ENCODE measurements at regions not wholly inside any gene's neighbourhood (a gene's known extent, or its start where the extent isn't known, plus 50 kb on each side); places are given as distances from the start of the nearest gene placed in this dataset.

DNA sequence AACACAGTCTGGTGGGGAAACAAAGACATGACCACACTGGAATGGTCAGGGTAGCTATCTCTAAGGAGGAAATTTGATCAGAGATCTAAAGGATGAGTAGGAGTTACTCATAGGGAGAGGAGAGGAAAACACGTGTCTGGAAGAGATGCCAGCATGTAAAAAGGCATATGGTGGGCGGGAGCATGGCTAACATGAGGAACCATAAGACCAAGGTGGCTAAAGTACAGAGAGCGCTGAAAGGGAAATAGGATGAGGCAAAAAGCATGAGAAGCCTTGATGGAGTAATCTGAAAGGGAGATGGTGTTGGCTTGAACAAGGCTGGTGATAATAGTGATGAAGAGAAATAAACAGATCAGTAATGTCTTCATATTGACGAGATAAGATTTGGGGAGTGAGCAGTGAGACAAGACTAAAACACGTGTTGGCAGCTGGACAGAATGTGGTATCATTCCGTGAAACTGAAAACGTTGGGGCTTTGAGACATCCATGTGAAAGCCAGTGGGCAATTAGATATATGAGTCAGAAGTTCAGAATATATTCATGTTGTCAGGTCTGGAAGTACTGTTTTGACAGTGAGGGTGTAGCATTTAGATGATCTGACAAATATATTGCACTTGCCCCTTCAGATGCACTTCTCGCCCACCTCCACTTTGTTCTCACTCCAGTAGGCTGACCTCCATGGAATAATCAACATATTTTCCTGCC lies 209.1 kb upstream of the KCNN2 start:
- TF ChIP-seq, protein P1, sequence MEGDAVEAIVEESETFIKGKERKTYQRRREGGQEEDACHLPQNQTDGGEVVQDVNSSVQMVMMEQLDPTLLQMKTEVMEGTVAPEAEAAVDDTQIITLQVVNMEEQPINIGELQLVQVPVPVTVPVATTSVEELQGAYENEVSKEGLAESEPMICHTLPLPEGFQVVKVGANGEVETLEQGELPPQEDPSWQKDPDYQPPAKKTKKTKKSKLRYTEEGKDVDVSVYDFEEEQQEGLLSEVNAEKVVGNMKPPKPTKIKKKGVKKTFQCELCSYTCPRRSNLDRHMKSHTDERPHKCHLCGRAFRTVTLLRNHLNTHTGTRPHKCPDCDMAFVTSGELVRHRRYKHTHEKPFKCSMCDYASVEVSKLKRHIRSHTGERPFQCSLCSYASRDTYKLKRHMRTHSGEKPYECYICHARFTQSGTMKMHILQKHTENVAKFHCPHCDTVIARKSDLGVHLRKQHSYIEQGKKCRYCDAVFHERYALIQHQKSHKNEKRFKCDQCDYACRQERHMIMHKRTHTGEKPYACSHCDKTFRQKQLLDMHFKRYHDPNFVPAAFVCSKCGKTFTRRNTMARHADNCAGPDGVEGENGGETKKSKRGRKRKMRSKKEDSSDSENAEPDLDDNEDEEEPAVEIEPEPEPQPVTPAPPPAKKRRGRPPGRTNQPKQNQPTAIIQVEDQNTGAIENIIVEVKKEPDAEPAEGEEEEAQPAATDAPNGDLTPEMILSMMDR (conservative IDR thresholded peaks at IDR 0.05; ENCODE audit: control insufficient read depth, insufficient read depth, low read depth, low read length): no peak
- no peak overlapping the region for H3K4me3 ChIP-seq (ENCODE audit: control insufficient read depth, low read depth, low read length)
- no peak for DNase-seq (ENCODE audit: low read depth)

DNA sequence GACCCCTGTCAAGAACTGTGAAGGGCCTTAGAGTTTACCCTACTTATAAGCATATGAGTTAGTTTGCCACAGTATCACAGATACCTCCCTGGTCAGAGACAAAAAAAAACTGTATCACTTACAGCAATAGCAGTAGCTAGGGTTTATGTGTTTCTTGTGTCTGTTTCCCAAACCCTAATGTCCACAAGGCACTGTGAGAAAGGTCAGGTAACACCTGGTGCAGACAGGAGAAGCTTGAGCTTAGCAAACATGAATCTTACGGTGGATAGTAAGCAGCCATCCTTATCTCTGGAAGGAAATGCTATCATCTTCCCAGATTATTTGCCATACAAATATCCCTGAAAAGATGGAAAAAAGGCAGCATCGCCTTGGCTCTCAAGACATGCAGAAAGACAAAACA lies 208.5 kb upstream of the KCNN2 start:
- TF ChIP-seq, protein P1 (conservative IDR thresholded peaks at IDR 0.05; ENCODE audit: control insufficient read depth, insufficient read depth, low read depth, low read length): no peak
- H3K4me3 ChIP-seq (ENCODE audit: control insufficient read depth, low read depth, low read length): no peak overlapping the region
- DNase-seq (ENCODE audit: low read depth): no peak

DNA sequence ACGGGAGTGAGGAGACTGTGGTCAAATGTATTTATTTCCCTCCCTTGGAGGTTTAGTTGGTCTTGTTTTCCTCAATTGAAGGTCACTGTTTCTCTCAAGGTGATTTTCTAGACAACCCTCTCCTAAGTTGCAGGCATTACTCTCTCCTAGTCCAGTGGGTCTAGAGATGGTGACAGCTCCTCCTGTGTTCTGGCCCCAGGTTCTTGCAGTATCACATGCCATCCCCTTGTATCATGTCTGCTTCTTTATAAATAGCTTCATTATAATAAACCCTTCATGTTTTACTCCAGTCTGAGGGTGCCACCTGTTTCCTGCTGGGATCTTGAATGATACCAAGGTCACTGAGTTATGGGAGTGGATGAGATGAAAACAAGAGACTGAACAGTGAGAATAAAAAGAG lies 208.0 kb upstream of the KCNN2 start:
- DNase-seq (ENCODE audit: low read depth): no peak
- TF ChIP-seq, protein P1 (conservative IDR thresholded peaks at IDR 0.05; ENCODE audit: control insufficient read depth, insufficient read depth, low read depth, low read length): no peak
- no peak overlapping the region for H3K4me3 ChIP-seq (ENCODE audit: control insufficient read depth, low read depth, low read length)

DNA sequence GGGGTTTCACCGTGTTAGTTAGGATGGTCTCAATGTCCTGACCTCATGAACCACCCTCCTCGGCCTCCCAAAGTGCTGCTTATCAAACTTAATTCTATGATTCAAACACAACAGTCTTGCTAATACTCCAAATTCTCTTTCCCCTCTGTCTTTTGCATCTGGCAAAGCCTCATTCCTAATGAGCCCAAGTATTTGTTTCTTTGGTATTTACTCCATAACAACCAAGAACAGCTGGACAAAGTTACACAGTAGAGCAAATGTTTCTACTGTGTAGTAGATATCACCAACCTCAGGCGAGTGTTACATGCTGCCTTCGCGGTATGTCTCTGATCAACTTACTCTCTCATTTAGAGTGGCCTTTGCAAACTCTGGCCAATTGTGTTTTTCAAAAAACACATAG lies 195.8 kb upstream of the KCNN2 start:
- DNase-seq (ENCODE audit: low read depth): no peak
- no peak overlapping the region for H3K4me3 ChIP-seq (ENCODE audit: control insufficient read depth, low read depth, low read length)
- TF ChIP-seq, protein P1 (conservative IDR thresholded peaks at IDR 0.05; ENCODE audit: control insufficient read depth, insufficient read depth, low read depth, low read length): no peak

DNA sequence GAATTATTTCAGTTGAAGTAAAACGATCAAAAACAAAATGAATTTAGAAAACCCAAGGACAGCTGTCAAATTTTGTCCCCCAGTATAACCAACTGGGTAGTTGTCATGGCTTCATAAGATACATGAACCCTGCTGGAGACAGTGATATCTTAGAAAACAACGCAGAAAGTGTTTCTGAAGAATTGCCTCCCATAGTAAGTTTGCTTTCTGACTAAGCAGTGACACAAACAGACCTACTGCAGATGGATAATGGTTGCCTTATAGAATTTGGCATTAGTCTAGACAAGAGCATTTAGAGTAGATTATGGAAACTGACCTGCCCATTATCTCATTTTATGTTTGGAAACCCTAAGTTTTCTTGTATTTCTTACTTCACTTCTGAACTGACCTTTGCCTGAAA lies 187.7 kb upstream of the KCNN2 start:
- DNase-seq (ENCODE audit: low read depth): no peak
- no peak overlapping the region for H3K4me3 ChIP-seq (ENCODE audit: control insufficient read depth, low read depth, low read length)
- TF ChIP-seq, protein P1 (conservative IDR thresholded peaks at IDR 0.05; ENCODE audit: control insufficient read depth, insufficient read depth, low read depth, low read length): no peak

DNA sequence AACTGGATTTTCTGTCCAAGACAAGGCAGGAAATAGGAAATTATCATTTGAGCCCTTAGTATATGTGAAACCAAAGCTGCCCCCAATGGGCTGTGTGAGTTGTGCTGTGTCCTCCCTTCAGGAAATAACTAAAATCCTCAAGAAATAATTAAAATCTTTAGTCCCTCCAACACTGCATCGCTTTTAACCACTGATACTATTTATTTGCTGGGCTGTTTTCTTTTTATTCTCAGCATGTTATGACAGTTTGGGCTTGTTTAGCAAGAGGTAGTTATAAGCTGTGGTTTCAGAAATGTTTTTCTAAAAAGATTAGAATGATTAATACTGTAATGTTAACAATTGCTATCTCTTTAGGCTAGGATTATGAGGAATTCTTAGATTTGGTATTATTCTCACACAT lies 187.0 kb upstream of the KCNN2 start:
- TF ChIP-seq, protein P1 (conservative IDR thresholded peaks at IDR 0.05; ENCODE audit: control insufficient read depth, insufficient read depth, low read depth, low read length): no peak

DNA sequence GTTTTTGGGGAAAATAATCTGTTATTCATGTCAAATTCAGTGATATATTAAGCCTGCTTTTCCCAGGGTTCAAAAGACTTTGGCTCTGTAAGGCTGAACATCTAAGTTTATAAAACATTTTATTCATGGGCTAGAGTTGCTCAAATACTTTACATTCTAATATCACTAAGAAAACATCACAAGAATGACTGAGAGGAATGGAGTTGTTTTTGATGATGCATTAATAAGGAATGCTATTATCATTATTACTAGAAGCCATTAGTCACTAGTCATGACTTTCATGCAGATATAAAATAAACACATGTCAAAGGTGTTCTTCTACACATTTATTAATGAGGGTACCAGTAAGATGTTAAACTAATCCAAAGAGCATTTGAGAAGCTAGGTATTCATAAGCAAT lies 185.5 kb upstream of the KCNN2 start:
- no peak overlapping the region for H3K4me3 ChIP-seq (ENCODE audit: control insufficient read depth, low read depth, low read length)
- TF ChIP-seq, protein P1 (conservative IDR thresholded peaks at IDR 0.05; ENCODE audit: control insufficient read depth, insufficient read depth, low read depth, low read length): no peak
- peak; percentile 24 for DNase-seq (ENCODE audit: low read depth)

More for the DNA sequence above, 187.0 kb upstream of the KCNN2 start:
- no peak for DNase-seq (ENCODE audit: low read depth)
- H3K4me3 ChIP-seq (ENCODE audit: control insufficient read depth, low read depth, low read length): no peak overlapping the region
